ENCODE measurements at regions not wholly inside any gene's neighbourhood (a gene's known extent, or its start where the extent isn't known, plus 50 kb on each side); places are given as distances from the start of the nearest gene placed in this dataset.

DNA sequence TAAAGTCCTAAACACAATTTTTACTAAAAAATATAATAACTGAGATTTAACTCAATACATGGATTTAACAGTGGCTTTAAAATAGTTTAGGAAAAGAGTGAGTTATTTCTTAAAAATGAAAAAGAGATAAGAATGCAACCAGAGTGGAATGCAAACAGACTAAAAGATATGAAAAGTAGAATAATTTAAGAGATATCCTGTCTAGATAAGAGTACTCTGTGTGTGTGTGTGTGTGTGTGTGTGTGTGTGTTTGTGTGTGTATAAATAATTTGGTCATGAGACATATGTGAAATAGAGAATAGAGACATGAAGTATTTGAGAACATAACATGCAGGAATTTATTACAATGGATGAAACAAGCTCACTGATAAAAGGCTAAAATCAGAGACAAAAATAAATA lies 986.9 kb upstream of the CHORDC1 start:
- no peaks in the 10 kb centered on the region for H3K36me3 ChIP-seq (ENCODE audit: control insufficient read depth, insufficient read depth, low read length)
- H3K27ac ChIP-seq (ENCODE audit: insufficient read depth, low read depth, low read length, poor library complexity, severe bottlenecking) = no peak overlapping the region
- no peak overlapping the region for H3K4me3 ChIP-seq (ENCODE audit: insufficient read depth, low read depth, low read length)
- no peaks in the 10 kb centered on the region for H3K27me3 ChIP-seq (ENCODE audit: control insufficient read depth, insufficient read depth, low read length, poor library complexity, severe bottlenecking)
- no peaks in the 10 kb centered on the region for H3K4me1 ChIP-seq (ENCODE audit: control insufficient read depth, insufficient read depth, low read length)
- H3K9me3 ChIP-seq (ENCODE audit: control insufficient read depth, low read length) = no peaks in the 10 kb centered on the region

DNA sequence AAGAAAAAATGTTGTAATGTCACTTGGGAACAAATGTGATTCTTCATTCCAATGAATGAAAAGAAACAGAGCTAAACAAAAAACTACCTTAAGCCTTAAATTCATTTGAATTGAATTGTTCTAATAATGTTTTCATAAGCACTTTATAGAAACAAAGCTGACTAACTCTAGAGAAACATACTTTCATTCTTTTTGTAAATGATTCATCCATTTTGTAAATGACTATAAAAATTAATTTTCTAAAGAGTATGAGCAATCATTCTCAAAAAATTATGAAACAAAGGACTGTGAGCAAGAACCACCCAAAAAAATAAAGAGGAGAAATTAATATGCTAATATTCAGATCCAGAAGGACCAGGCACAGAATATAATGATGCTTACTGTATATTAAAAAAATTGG lies 986.5 kb upstream of the CHORDC1 start:
- Histone ChIP-seq H3K4me3 (ENCODE audit: insufficient read depth, low read depth, low read length) (no peak overlapping the region), H3K27me3 (ENCODE audit: control insufficient read depth, insufficient read depth, low read length, poor library complexity, severe bottlenecking) (no peaks in the 10 kb centered on the region), H3K27ac (ENCODE audit: insufficient read depth, low read depth, low read length, poor library complexity, severe bottlenecking) (no peak overlapping the region), H3K4me1 (ENCODE audit: control insufficient read depth, insufficient read depth, low read length) (no peaks in the 10 kb centered on the region), H3K9me3 (ENCODE audit: control insufficient read depth, low read length) (no peaks in the 10 kb centered on the region), H3K36me3 (ENCODE audit: control insufficient read depth, insufficient read depth, low read length) (no peaks in the 10 kb centered on the region)

DNA sequence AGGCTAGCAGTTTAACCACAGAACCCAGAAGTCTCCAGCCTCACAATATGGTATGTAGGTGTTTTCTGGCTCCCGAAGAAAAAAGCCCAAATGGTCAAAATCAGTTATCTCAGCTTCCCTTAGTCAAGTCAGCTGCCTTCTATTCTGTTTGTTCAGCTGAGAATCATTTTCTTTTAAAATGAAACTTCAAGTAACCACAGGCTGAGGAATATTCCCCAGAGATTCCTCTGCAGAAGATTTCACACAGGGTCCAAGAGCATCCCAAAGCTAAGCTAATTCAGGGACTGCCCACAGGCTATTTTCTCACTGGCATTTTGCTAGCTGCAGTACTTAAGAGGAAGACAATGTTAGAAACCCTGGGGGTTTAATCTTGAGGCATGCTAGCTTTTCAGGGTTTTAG lies 977.0 kb upstream of the CHORDC1 start:
- WGBS, 2 experiments = 88 to 90% methylated on average over 1 of the region's 1 CpG
- H3K4me1 ChIP-seq (ENCODE audit: control insufficient read depth, insufficient read depth, low read length) = no peaks in the 10 kb centered on the region
- no peaks in the 10 kb centered on the region for H3K9me3 ChIP-seq (ENCODE audit: control insufficient read depth, low read length)

DNA sequence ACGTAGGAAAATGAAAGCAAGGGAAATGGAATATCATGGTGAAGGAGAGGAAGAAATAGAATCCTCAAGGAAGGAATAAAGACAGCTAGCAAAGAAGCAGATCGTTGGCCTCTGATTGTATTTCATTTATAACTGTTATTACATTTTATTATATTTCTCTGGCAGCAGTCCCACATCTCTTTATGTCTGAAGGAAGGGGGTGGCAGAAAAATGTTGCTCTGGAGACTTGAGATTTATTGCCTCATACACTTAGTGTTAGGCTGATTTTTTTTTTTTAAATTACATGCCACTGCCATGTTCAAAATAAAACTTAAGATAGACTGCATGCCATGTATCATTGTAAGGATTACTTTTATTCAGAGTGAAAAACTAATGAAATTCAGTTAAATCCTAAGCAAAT lies 971.7 kb upstream of the CHORDC1 start:
- no peaks in the 10 kb centered on the region for H3K36me3 ChIP-seq (ENCODE audit: control insufficient read depth, insufficient read depth, low read length)
- WGBS, 2 experiments = 82 to 88% methylated on average over 1 of the region's 2 CpGs
- no peaks in the 10 kb centered on the region for H3K9me3 ChIP-seq (ENCODE audit: control insufficient read depth, low read length)
- no peak overlapping the region for H3K4me3 ChIP-seq (ENCODE audit: insufficient read depth, low read depth, low read length)
- H3K27me3 ChIP-seq (ENCODE audit: control insufficient read depth, insufficient read depth, low read length, poor library complexity, severe bottlenecking) = no peaks in the 10 kb centered on the region
- H3K4me1 ChIP-seq (ENCODE audit: control insufficient read depth, insufficient read depth, low read length) = no peaks in the 10 kb centered on the region
- H3K27ac ChIP-seq (ENCODE audit: insufficient read depth, low read depth, low read length, poor library complexity, severe bottlenecking) = no peak overlapping the region

More for the DNA sequence above, 977.0 kb upstream of the CHORDC1 start:
- Histone ChIP-seq H3K27ac (ENCODE audit: insufficient read depth, low read depth, low read length, poor library complexity, severe bottlenecking) (no peak overlapping the region), H3K27me3 (ENCODE audit: control insufficient read depth, insufficient read depth, low read length, poor library complexity, severe bottlenecking) (no peaks in the 10 kb centered on the region), H3K36me3 (ENCODE audit: control insufficient read depth, insufficient read depth, low read length) (no peaks in the 10 kb centered on the region), H3K4me3 (ENCODE audit: insufficient read depth, low read depth, low read length) (no peak overlapping the region)

DNA sequence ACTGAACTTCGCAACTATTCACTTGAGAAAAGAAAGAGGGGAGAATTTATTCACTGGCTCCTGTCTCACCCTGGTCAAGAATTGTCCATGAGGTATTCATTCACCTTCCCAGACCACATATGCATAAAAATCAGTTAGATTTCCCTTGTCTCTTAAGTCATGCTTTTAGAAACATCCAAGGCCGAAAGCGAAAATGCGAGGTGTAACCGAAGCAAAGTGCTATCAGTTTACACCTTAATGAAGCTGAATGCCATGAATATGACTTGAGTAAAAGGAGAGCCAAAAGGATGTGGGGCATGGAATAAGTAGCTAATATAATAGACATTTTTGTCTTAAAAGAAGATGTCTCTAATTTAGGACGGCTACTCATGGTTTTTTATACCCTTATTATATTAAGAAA lies 965.6 kb upstream of the CHORDC1 start:
- no peak overlapping the region for H3K4me3 ChIP-seq (ENCODE audit: insufficient read depth, low read depth, low read length)
- H3K27ac ChIP-seq (ENCODE audit: insufficient read depth, low read depth, low read length, poor library complexity, severe bottlenecking) = no peak overlapping the region
- H3K4me1 ChIP-seq (ENCODE audit: control insufficient read depth, insufficient read depth, low read length) = no peaks in the 10 kb centered on the region
- WGBS, 2 experiments = 96% methylated on average over 5 of the region's 6 CpGs
- no peaks in the 10 kb centered on the region for H3K27me3 ChIP-seq (ENCODE audit: control insufficient read depth, insufficient read depth, low read length, poor library complexity, severe bottlenecking)
- H3K9me3 ChIP-seq (ENCODE audit: control insufficient read depth, low read length) = no peaks in the 10 kb centered on the region
- no peaks in the 10 kb centered on the region for H3K36me3 ChIP-seq (ENCODE audit: control insufficient read depth, insufficient read depth, low read length)

DNA sequence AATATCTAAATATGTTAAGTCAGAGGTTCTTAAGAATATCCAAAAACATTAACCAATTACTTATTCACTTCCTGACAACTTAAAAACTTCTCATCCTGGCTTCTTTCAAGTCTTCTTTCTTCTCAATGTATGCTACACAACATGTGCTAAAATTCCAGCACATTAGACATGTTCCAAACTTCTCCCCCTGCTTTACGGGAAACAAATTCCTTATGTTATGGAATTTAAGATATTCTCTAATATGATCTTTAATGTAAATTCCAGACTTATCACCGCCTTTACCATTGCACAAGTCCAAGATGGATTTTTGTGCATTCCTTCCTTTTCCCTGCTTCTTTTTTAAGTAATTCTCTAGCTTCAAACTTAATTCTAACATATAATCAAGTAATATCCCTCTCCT lies 964.5 kb upstream of the CHORDC1 start:
- Histone ChIP-seq H3K9me3 (ENCODE audit: control insufficient read depth, low read length) (no peaks in the 10 kb centered on the region), H3K27ac (ENCODE audit: insufficient read depth, low read depth, low read length, poor library complexity, severe bottlenecking) (no peak overlapping the region), H3K36me3 (ENCODE audit: control insufficient read depth, insufficient read depth, low read length) (no peaks in the 10 kb centered on the region), H3K4me1 (ENCODE audit: control insufficient read depth, insufficient read depth, low read length) (no peaks in the 10 kb centered on the region), H3K27me3 (ENCODE audit: control insufficient read depth, insufficient read depth, low read length, poor library complexity, severe bottlenecking) (no peaks in the 10 kb centered on the region), H3K4me3 (ENCODE audit: insufficient read depth, low read depth, low read length) (no peak overlapping the region)
- 84 to 95% methylated on average over 1 to 2 of the region's 2 CpGs for WGBS, 2 experiments

DNA sequence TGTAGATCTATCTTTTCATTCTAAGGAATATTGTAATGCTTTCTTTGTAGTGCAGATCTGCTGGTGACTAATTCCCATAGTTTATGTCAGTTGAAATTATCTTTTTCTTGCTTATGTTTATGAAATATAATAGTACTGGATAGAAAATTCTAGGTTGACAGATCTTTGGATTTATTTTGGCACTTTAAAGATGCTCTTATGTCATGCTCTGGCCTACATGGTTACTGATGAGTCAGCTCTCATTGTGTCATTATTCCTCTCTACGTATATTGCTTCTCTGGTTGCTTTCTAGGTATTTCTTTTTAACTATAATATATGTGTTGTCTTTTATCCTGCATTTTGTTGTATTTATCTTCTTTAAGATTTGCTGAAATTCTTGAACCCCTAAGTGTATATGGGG lies 955.5 kb upstream of the CHORDC1 start:
- Histone ChIP-seq H3K4me3 (ENCODE audit: insufficient read depth, low read depth, low read length) (no peak overlapping the region), H3K27ac (ENCODE audit: insufficient read depth, low read depth, low read length, poor library complexity, severe bottlenecking) (no peak overlapping the region), H3K4me1 (ENCODE audit: control insufficient read depth, insufficient read depth, low read length) (no peaks in the 10 kb centered on the region), H3K9me3 (ENCODE audit: control insufficient read depth, low read length) (no peaks in the 10 kb centered on the region), H3K36me3 (ENCODE audit: control insufficient read depth, insufficient read depth, low read length) (no peaks in the 10 kb centered on the region), H3K27me3 (ENCODE audit: control insufficient read depth, insufficient read depth, low read length, poor library complexity, severe bottlenecking) (no peaks in the 10 kb centered on the region)
- WGBS, 2 experiments = no CpG with 5 or more reads among the region's 1 CpG

DNA sequence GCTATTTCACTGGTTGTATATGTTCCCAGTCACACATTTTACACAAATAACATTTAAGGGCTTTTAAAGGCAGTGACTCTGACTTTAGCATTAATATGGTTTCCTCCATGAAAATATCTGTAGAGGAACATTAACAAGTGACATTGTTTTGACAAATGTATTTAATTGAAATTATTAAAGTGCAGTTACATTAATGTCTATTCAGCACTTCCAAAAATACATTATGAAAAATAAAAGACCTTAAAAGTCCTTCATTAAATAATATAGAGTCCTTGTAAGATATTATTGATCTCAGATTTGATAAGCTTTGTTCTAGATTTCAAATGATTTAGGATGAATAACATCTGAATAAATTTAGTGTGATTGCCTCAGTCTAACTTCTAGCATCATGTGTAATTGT lies 951.9 kb upstream of the CHORDC1 start:
- Histone ChIP-seq H3K9me3 (ENCODE audit: control insufficient read depth, low read length) (no peaks in the 10 kb centered on the region), H3K4me1 (ENCODE audit: control insufficient read depth, insufficient read depth, low read length) (no peaks in the 10 kb centered on the region), H3K27me3 (ENCODE audit: control insufficient read depth, insufficient read depth, low read length, poor library complexity, severe bottlenecking) (no peaks in the 10 kb centered on the region), H3K27ac (ENCODE audit: insufficient read depth, low read depth, low read length, poor library complexity, severe bottlenecking) (no peak overlapping the region), H3K4me3 (ENCODE audit: insufficient read depth, low read depth, low read length) (no peak overlapping the region), H3K36me3 (ENCODE audit: control insufficient read depth, insufficient read depth, low read length) (no peaks in the 10 kb centered on the region)

DNA sequence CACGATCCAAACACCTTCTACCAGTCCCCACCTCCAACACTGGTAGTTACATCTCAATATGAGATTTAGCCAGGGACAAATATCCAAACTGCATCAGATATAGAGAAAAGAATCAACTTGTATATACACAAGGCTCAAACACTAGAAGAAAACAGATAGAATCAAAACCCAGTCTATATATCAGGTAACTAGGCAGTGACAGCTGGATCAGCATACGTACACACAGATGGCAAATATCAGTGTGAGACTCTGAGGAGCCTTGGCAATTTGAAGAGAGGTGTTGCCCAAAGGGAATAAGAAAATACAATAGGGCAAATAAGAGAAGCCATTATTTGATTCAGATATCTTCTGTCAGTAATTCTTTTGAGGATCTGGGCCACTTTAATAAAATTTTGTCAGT lies 951.3 kb upstream of the CHORDC1 start:
- WGBS, 2 experiments = 90% methylated on average over 2 of the region's 2 CpGs
- Histone ChIP-seq H3K4me1 (ENCODE audit: control insufficient read depth, insufficient read depth, low read length) (no peaks in the 10 kb centered on the region), H3K9me3 (ENCODE audit: control insufficient read depth, low read length) (no peaks in the 10 kb centered on the region), H3K27me3 (ENCODE audit: control insufficient read depth, insufficient read depth, low read length, poor library complexity, severe bottlenecking) (no peaks in the 10 kb centered on the region), H3K4me3 (ENCODE audit: insufficient read depth, low read depth, low read length) (no peak overlapping the region), H3K27ac (ENCODE audit: insufficient read depth, low read depth, low read length, poor library complexity, severe bottlenecking) (no peak overlapping the region), H3K36me3 (ENCODE audit: control insufficient read depth, insufficient read depth, low read length) (no peaks in the 10 kb centered on the region)

DNA sequence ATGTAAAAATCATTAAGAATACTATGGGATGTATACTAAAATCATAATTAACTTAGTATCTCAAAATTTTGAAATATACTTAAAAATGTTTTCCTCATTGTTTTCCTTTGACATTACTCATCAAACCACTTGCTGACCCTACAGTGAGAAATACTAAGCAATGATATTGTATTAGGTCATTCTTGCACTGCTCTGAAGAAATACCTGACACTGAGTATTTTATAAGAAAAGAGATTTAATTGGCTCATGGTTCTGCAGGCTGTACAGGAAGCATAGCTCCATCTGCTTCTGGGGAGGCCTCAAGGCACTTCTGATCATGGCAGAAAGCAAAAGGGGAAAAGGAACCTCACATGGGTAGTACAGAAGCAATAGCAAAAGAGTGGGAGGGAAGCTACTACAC lies 950.9 kb upstream of the CHORDC1 start:
- H3K9me3 ChIP-seq (ENCODE audit: control insufficient read depth, low read length) = no peaks in the 10 kb centered on the region
- no peak overlapping the region for H3K4me3 ChIP-seq (ENCODE audit: insufficient read depth, low read depth, low read length)
- H3K36me3 ChIP-seq (ENCODE audit: control insufficient read depth, insufficient read depth, low read length) = no peaks in the 10 kb centered on the region
- no peaks in the 10 kb centered on the region for H3K4me1 ChIP-seq (ENCODE audit: control insufficient read depth, insufficient read depth, low read length)
- H3K27ac ChIP-seq (ENCODE audit: insufficient read depth, low read depth, low read length, poor library complexity, severe bottlenecking) = no peak overlapping the region
- H3K27me3 ChIP-seq (ENCODE audit: control insufficient read depth, insufficient read depth, low read length, poor library complexity, severe bottlenecking) = no peaks in the 10 kb centered on the region

DNA sequence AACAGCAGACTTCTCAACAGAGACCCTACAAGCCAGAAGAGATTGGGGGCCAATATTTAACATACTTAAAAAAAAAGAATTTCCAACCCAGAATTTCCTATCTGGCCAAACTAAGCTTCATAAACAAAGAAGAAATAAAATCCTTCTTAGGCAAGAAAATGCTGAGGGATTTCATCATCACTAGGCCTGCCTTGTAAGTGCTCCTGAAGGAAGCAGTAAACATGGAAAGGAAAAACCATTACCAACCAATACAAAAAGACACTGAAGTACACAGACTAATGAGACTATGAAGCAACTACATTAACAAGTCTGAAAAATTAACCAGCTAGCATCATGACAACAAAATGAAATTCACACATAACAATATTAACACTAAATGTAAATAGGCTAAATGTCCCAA lies 947.9 kb upstream of the CHORDC1 start:
- no peaks in the 10 kb centered on the region for H3K9me3 ChIP-seq (ENCODE audit: control insufficient read depth, low read length)
- no peak overlapping the region for H3K27ac ChIP-seq (ENCODE audit: insufficient read depth, low read depth, low read length, poor library complexity, severe bottlenecking)
- H3K4me1 ChIP-seq (ENCODE audit: control insufficient read depth, insufficient read depth, low read length) = no peaks in the 10 kb centered on the region
- no peaks in the 10 kb centered on the region for H3K36me3 ChIP-seq (ENCODE audit: control insufficient read depth, insufficient read depth, low read length)
- no peaks in the 10 kb centered on the region for H3K27me3 ChIP-seq (ENCODE audit: control insufficient read depth, insufficient read depth, low read length, poor library complexity, severe bottlenecking)
- no peak overlapping the region for H3K4me3 ChIP-seq (ENCODE audit: insufficient read depth, low read depth, low read length)
